Ovary (tissue), 7 donors: ENCODE measurements at regions not wholly inside any gene's neighbourhood (a gene's known extent, or its start where the extent isn't known, plus 50 kb on each side); places are given as distances from the start of the nearest gene placed in this dataset.

Experiments
- DNase-seq, 5 donors: peaks; one replicate each; pipeline ENCODE4 v3.0.0-alpha.2; 2019 to 2020
- H3K27ac ChIP-seq, 2 donors: fragments of 200-600 bp; one replicate each; pipeline versions ENCODE4 v1.5.1 to v1.8.0; 2019 to 2022
- H3K27me3 ChIP-seq: fragments of 200-600 bp; one replicate; pipeline ENCODE4 v1.8.0; 2022
- H3K36me3 ChIP-seq: fragments of 200-600 bp; sonication (generic); one replicate; pipeline ENCODE4 v1.5.1; 2019
- H3K4me1 ChIP-seq: one replicate; pipeline ENCODE4 v1.8.1; 2013; ENCODE audit warnings: mild to moderate bottlenecking, moderate library complexity; ENCODE audit not compliant: insufficient read depth
- H3K4me3 ChIP-seq: fragments of 200-600 bp; sonication (generic); one replicate; pipeline ENCODE4 v1.5.1; 2017
- H3K9me3 ChIP-seq, 2 donors: fragments of 200-600 bp in 1 of 2; sonication (generic) in 1 of 2; one replicate each; pipeline versions ENCODE4 v1.5.1 to v1.8.1; 2013 to 2019; ENCODE audit warnings: mild to moderate bottlenecking in 1 of 2, moderate library complexity in 1 of 2
- CTCF ChIP-seq, 3 donors: fragments of 450-650 bp in 2 of 3; fragments of 200-600 bp in 1 of 3; IDR thresholded peaks; one replicate each; pipeline versions ENCODE4 v1.5.1 to v1.8.0; 2016 to 2022; ENCODE audit warnings: antibody characterized with exemption in 3 of 3, mild to moderate bottlenecking in 1 of 3
- EP300 ChIP-seq: sonication (generic); formaldehyde crosslinking; IDR thresholded peaks from one replicate; pipeline ENCODE4 v1.6.1; 2017; ENCODE audit warnings: antibody characterized with exemption
- POLR2A ChIP-seq: fragments of 450-650 bp; IDR thresholded peaks from one replicate; pipeline ENCODE4 v1.6.1; 2017; ENCODE audit warnings: antibody characterized with exemption, mild to moderate bottlenecking, moderate library complexity
- WGBS, 3 donors: extraction: QIAGEN DNeasy Blood & Tissue Kit in 1 of 3; methylation state at CpG; one replicate each; pipeline versions ENCODE4 v1.1.5 to v1.1.7; 2013 to 2017; 5-methylcytosine and 5-hydroxymethylcytosine counted together
- intact Hi-C, 4 donors: fragments of 100-400 bp; cut with DNase I; formaldehyde crosslinking; loops; one replicate each; pipeline versions ENCODE4 v1.11.0 to v1.15.1; 2022 to 2023
- donor health status: DM: no; HTN: no; CAD: no; lungs with moderate emphysema.
- donor health status: DM: no; HTN: no; CAD: no.
- donor health status: Bipolar disorder and iron deficiency.
- donor health status: DM: no; HTN: no; CAD: no.
- donor health status: DM: yes; HTN: yes; CAD: no.

GRCh38 chr6:104522533-104522932, 337.2 kb downstream of the HACE1 start:
- Histone ChIP-seq H3K36me3 (no peaks in the 10 kb centered on the region), H3K4me3 (no peak overlapping the region), H3K4me1 (peaks cover 3% of the 10 kb centered on the region), H3K27me3 (no peaks in the 10 kb centered on the region), H3K27ac (no peak overlapping the region), H3K9me3 (no peaks in the 10 kb centered on the region)
- intact Hi-C loops: no loop called here
- DNase-seq: no peak
- WGBS, 3 donors: 87 to 92% (median 88%) methylated on average over 6 of the region's 6 CpGs
- TF ChIP-seq CTCF (IDR thresholded peaks at IDR 0.05): no peak
- TF ChIP-seq EP300: no peak
- TF ChIP-seq POLR2A: no peak

- Histone ChIP-seq H3K4me1 (peaks cover under 1% of the 10 kb centered on the region), H3K36me3 (no peaks in the 10 kb centered on the region), H3K4me3 (no peak overlapping the region), H3K27me3 (no peaks in the 10 kb centered on the region), H3K27ac (no peak overlapping the region), H3K9me3 (no peaks in the 10 kb centered on the region)
- 77 to 82% (median 78%) methylated on average over 3 of the region's 3 CpGs for WGBS, 3 donors
- intact Hi-C loops: no loop called here
- DNase-seq: no peak
- TF ChIP-seq EP300 (no peak), POLR2A (no peak), CTCF (IDR thresholded peaks at IDR 0.05) (no peak)
Measured at GRCh38 chr6:104521176-104521575, 338.5 kb downstream of the HACE1 start.

- TF ChIP-seq POLR2A (no peak), EP300 (no peak), CTCF (IDR thresholded peaks at IDR 0.05) (no peak)
- 82 to 89% (median 88%) methylated on average over 4 of the region's 4 CpGs for WGBS, 3 donors
- no peak overlapping the region for H3K4me3 ChIP-seq
Measured at GRCh38 chr6:104519566-104519965, 340.2 kb downstream of the HACE1 start.

GRCh38 chr6:104509355-104509754, 350.4 kb downstream of the HACE1 start:
- no peaks in the 10 kb centered on the region for H3K36me3 ChIP-seq
- TF ChIP-seq POLR2A: no peak
- no peak for TF ChIP-seq CTCF (IDR thresholded peaks at IDR 0.05)
- no peak for TF ChIP-seq EP300

More at GRCh38 chr6:104519566-104519965, 340.2 kb downstream of the HACE1 start:
- intact Hi-C loops: no loop called here
- no peak for DNase-seq
- no peak overlapping the region for H3K27ac ChIP-seq
- H3K9me3 ChIP-seq: no peaks in the 10 kb centered on the region
- H3K27me3 ChIP-seq: no peaks in the 10 kb centered on the region
- no peaks in the 10 kb centered on the region for H3K4me1 ChIP-seq
- no peaks in the 10 kb centered on the region for H3K36me3 ChIP-seq

More at GRCh38 chr6:104509355-104509754, 350.4 kb downstream of the HACE1 start:
- intact Hi-C loops: no loop called here
- no peak overlapping the region for H3K4me3 ChIP-seq
- DNase-seq: no peak
- no peaks in the 10 kb centered on the region for H3K9me3 ChIP-seq
- no peaks in the 10 kb centered on the region for H3K27me3 ChIP-seq
- H3K27ac ChIP-seq: no peak overlapping the region
- whole genome bisulfite sequencing, 3 donors: 88 to 96% (median 89%) methylated on average over 3 of the region's 3 CpGs
- H3K4me1 ChIP-seq: no peaks in the 10 kb centered on the region
